Upper lobe of right lung (tissue), 1 donor: ENCODE measurements at regions not wholly inside any gene's neighbourhood (a gene's known extent, or its start where the extent isn't known, plus 50 kb on each side); places are given as distances from the start of the nearest gene placed in this dataset.

Experiments
- ATAC-seq: fragments of 200-7000 bp; cut with Tn5 transposase; one replicate; pipeline ENCODE4 v1.9.1; 2020; ENCODE audit warnings: mild to moderate bottlenecking, moderate library complexity
- DNase-seq: peaks from one replicate; pipeline ENCODE4 v3.0.0-alpha.2; 2020
- H3K27ac ChIP-seq: fragments of 200-600 bp; one replicate; pipeline ENCODE4 v1.8.0; 2022
- H3K27me3 ChIP-seq: fragments of 200-600 bp; one replicate; pipeline ENCODE4 v1.8.0; 2022; ENCODE audit warnings: mild to moderate bottlenecking
- H3K36me3 ChIP-seq: fragments of 200-600 bp; one replicate; pipeline ENCODE4 v1.8.0; 2022
- H3K4me1 ChIP-seq: fragments of 200-600 bp; one replicate; pipeline ENCODE4 v1.8.0; 2022
- H3K4me3 ChIP-seq: fragments of 200-600 bp; one replicate; pipeline ENCODE4 v1.8.0; 2022; ENCODE audit warnings: mild to moderate bottlenecking
- H3K9me3 ChIP-seq: fragments of 200-600 bp; one replicate; pipeline ENCODE4 v1.8.0; 2022
- intact Hi-C: fragments of 100-400 bp; cut with DNase I; formaldehyde crosslinking; loops from one replicate; pipeline ENCODE4 v1.11.0; 2022
- TF ChIP-seq, protein P1 (sequence below): fragments of 200-600 bp; IDR thresholded peaks from one replicate; pipeline ENCODE4 v1.8.0; 2022; ENCODE audit warnings: antibody characterized with exemption
- donor health status: DM: no; HTN: yes; CAD: no; lungs with severe emphysema.

GRCh38 chr6:150683320-150683719 lies 83.6 kb downstream of the PLEKHG1 start:
- intact Hi-C loops: no loop called here
- Histone ChIP-seq H3K36me3 (no peaks in the 10 kb centered on the region), H3K9me3 (no peaks in the 10 kb centered on the region), H3K4me3 (peak overlapping the region; percentile 43), H3K4me1 (peaks cover 14% of the 10 kb centered on the region), H3K27me3 (no peaks in the 10 kb centered on the region), H3K27ac (peak overlapping the region; percentile 78)
- DNase-seq (no peak), ATAC-seq (peak; percentile 76)
- TF ChIP-seq, protein P1, sequence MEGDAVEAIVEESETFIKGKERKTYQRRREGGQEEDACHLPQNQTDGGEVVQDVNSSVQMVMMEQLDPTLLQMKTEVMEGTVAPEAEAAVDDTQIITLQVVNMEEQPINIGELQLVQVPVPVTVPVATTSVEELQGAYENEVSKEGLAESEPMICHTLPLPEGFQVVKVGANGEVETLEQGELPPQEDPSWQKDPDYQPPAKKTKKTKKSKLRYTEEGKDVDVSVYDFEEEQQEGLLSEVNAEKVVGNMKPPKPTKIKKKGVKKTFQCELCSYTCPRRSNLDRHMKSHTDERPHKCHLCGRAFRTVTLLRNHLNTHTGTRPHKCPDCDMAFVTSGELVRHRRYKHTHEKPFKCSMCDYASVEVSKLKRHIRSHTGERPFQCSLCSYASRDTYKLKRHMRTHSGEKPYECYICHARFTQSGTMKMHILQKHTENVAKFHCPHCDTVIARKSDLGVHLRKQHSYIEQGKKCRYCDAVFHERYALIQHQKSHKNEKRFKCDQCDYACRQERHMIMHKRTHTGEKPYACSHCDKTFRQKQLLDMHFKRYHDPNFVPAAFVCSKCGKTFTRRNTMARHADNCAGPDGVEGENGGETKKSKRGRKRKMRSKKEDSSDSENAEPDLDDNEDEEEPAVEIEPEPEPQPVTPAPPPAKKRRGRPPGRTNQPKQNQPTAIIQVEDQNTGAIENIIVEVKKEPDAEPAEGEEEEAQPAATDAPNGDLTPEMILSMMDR: no peak

GRCh38 chr6:150684161-150684560 lies 84.5 kb downstream of the PLEKHG1 start:
- H3K4me1 ChIP-seq: peaks cover 14% of the 10 kb centered on the region
- no peaks in the 10 kb centered on the region for H3K9me3 ChIP-seq
- peak overlapping the region; percentile 43 for H3K4me3 ChIP-seq
- no peaks in the 10 kb centered on the region for H3K36me3 ChIP-seq
- TF ChIP-seq, protein P1: no peak
- H3K27me3 ChIP-seq: no peaks in the 10 kb centered on the region
- ATAC-seq (no peak), DNase-seq (no peak)
- peak overlapping the region; percentile 78 for H3K27ac ChIP-seq
- intact Hi-C loops: no loop called here

DNA sequence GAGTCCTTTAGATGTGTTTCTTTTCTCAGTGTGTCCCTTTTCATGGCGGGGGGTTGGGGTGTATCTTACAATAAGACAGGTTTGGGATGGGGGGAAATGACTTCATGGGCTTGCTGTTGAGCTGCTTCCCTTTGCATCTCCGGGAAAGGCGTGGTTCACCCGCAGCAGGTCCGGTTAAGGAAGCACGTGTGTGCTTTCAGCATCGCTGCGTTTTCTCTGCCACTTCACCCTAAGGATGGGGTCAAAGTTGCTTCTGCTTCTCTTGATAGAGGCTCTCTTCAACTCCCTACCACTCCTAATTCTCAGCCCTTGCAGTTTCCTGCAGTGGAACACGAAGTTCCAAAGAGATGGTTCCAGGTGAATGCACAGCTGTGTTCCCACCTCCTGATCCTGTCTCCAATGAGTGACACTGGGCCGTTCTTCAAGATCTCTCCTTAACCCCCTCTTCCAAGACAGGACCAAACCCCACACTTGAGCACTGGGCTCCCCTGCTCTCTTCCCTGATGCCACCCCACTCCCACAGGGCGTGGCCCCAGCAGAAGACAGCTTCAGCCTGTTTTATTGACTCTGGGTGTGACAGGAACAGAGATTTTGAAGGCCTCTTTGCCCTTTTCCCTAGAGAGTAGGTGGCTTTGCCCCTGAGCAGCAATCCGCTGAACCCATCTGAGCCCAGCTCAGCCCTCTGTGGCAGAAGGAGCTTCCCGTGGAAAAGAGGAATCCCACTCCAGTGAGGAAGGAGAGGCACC lies 85.2 kb downstream of the PLEKHG1 start:
- TF ChIP-seq, protein P1: no peak
- Histone ChIP-seq H3K9me3 (no peaks in the 10 kb centered on the region), H3K4me3 (peak overlapping the region; percentile 43), H3K4me1 (peaks cover 14% of the 10 kb centered on the region), H3K27me3 (no peaks in the 10 kb centered on the region), H3K36me3 (no peaks in the 10 kb centered on the region), H3K27ac (peak overlapping the region; percentile 78)
- no peak for DNase-seq
- peak; percentile 29 for ATAC-seq
- intact Hi-C loops: no loop called here

- no peaks in the 10 kb centered on the region for H3K27me3 ChIP-seq
- peaks cover 14% of the 10 kb centered on the region for H3K4me1 ChIP-seq
- intact Hi-C loops: no loop called here
- no peak overlapping the region for H3K27ac ChIP-seq
- no peak overlapping the region for H3K4me3 ChIP-seq
- DNase-seq (peak; percentile 72), ATAC-seq (peak; percentile 75)
- TF ChIP-seq, protein P1: peak; percentile 64
- H3K36me3 ChIP-seq: no peaks in the 10 kb centered on the region
- no peaks in the 10 kb centered on the region for H3K9me3 ChIP-seq
Observed at GRCh38 chr6:150685860-150686259, 86.2 kb downstream of the PLEKHG1 start.

DNA sequence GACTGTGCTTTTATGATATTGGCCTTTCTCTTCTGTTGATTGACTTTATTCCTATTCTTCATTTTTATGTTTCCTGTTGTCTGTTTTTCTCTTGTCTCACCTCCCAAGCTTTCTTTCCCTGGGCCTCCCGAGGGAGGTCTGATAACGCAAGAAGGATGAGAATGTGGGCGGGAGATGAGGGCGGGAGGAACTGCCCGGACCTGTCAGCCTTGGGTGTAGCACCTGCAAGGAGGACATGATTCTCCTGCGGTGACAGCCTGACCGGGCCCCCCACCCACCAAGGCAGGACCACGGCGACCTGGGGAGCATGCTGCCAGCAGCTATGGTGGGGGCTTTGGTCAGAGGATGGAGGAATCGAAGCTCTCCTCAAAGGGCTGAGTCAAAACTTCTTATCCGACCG lies 86.9 kb downstream of the PLEKHG1 start:
- Histone ChIP-seq H3K36me3 (no peaks in the 10 kb centered on the region), H3K4me1 (peaks cover 18% of the 10 kb centered on the region), H3K27ac (no peak overlapping the region), H3K9me3 (no peaks in the 10 kb centered on the region), H3K27me3 (no peaks in the 10 kb centered on the region), H3K4me3 (no peak overlapping the region)
- DNase-seq (no peak), ATAC-seq (no peak)
- TF ChIP-seq, protein P1: no peak
- intact Hi-C loops: no loop called here
